HCT116 (cell line): ENCODE measurements at regions not wholly inside any gene's neighbourhood (a gene's known extent, or its start where the extent isn't known, plus 50 kb on each side); places are given as distances from the start of the nearest gene placed in this dataset.

ENCODE experiments used
- ATAC-seq: fragments of 200-7000 bp; cut with Tn5 transposase; 2 replicates; pipeline ENCODE4 v1.9.1; 2020; ENCODE audit warnings: mild to moderate bottlenecking, moderate library complexity
- BruUV-seq: library from RNA; stranded (reverse); fragments of 400-500 nt; replicated peaks from 2 replicates; lab custom pipeline; 2021; lab: Mats Ljungman, UMichigan
- CTCF ChIA-PET: fragments of 300-600 bp; sonication (Branson Sonifier 250); formaldehyde crosslinking; loops from one replicate; lab custom pipeline; 2021; ENCODE audit warnings: antibody characterized with exemption; lab: Charles Lee
- POLR2A ChIA-PET: fragments of 300-600, 350-600 bp; sonication (Branson Sonifier 250); formaldehyde crosslinking; loops from one replicate; lab custom pipeline; 2021; ENCODE audit warnings: antibody characterized with exemption; lab: Charles Lee
- RAD21 ChIA-PET, 2 experiments: fragments of 300-600 bp; sonication (Branson Sonifier 250); formaldehyde crosslinking; loops; one replicate each; lab custom pipeline; 2023; ENCODE audit warnings: low total read pairs in 2 of 2; ENCODE audit not compliant: uncharacterized antibody in 2 of 2, unreplicated experiment in 2 of 2, low non-redundant PET in 1 of 2; lab: Charles Lee
- DNase-seq: peaks from one replicate; pipeline ENCODE4 v3.0.0-alpha.2; 2010; ENCODE audit warnings: low read depth, low spot score
- H2AFZ ChIP-seq: fragments of 200-600 bp; shearing (Covaris generic), sonication (generic); 2 replicates; pipeline ENCODE4 v1.6.1; 2017; ENCODE audit warnings: low read depth, mixed run types, mixed read lengths, antibody characterized with exemption, low read length; ENCODE audit not compliant: poor library complexity, severe bottlenecking
- H3K27ac ChIP-seq: 2 replicates; pipeline ENCODE4 v1.5.1; 2012; ENCODE audit warnings: low read depth, low read length
- H3K27me3 ChIP-seq: fragments of 200-600 bp; sonication (generic); 2 replicates; pipeline ENCODE4 v1.6.1; 2016; ENCODE audit warnings: mixed run types, low read length, mixed read lengths; ENCODE audit not compliant: insufficient read depth
- H3K36me3 ChIP-seq, 2 experiments: fragments of 200-500 bp in 1 of 2; fragments of 200-600 bp in 1 of 2; sonication (Bioruptor generic) in 1 of 2; sonication (generic) in 1 of 2; 2 replicates each; pipeline versions ENCODE4 v1.5.1 to v1.6.1; 2014 to 2016; ENCODE audit warnings: low read length in 2 of 2, inconsistent platforms in 1 of 2, mixed read lengths in 1 of 2, mixed run types in 1 of 2; ENCODE audit not compliant: insufficient read depth in 2 of 2, control insufficient read depth in 1 of 2
- H3K4me1 ChIP-seq, 2 experiments: fragments of 200-600 bp in 1 of 2; sonication (generic) in 1 of 2; 2 replicates each; pipeline versions ENCODE4 v1.5.1 to v1.6.1; 2012 to 2017; ENCODE audit warnings: low read length in 2 of 2, inconsistent platforms in 1 of 2, mild to moderate bottlenecking in 1 of 2, mixed read lengths in 1 of 2, mixed run types in 1 of 2, moderate library complexity in 1 of 2; ENCODE audit not compliant: insufficient read depth in 2 of 2, control insufficient read depth in 1 of 2
- H3K4me2 ChIP-seq: fragments of 200-600 bp; sonication (generic); 2 replicates; pipeline ENCODE4 v1.6.1; 2017; ENCODE audit warnings: mixed run types, low read length, mixed read lengths
- H3K4me3 ChIP-seq, 2 experiments: fragments of 200-600 bp in 1 of 2; sonication (generic) in 1 of 2; replicated peaks in 1 of 2; 2 replicates each; pipeline ENCODE4 v1.5.1; 2011 to 2016; ENCODE audit warnings: low read length in 2 of 2, control low read depth in 1 of 2, low read depth in 1 of 2, mild to moderate bottlenecking in 1 of 2, mixed read lengths in 1 of 2, mixed run types in 1 of 2
- H3K79me2 ChIP-seq: fragments of 200-600 bp; sonication (generic); 2 replicates; pipeline ENCODE4 v1.6.1; 2017; ENCODE audit warnings: mild to moderate bottlenecking, mixed run types, low read length, moderate library complexity, mixed read lengths; ENCODE audit not compliant: insufficient read depth
- H3K9ac ChIP-seq: fragments of 200-600 bp; sonication (generic); 2 replicates; pipeline ENCODE4 v1.6.1; 2016; ENCODE audit warnings: low read length, mixed read lengths
- H3K9me2 ChIP-seq: fragments of 200-600 bp; sonication (generic), shearing (Covaris generic); 2 replicates; pipeline ENCODE4 v1.6.1; 2017; ENCODE audit warnings: mixed run types, mild to moderate bottlenecking, moderate library complexity; ENCODE audit not compliant: insufficient read depth
- H3K9me3 ChIP-seq, 2 experiments: fragments of 200-500 bp in 1 of 2; fragments of 200-600 bp in 1 of 2; sonication (Bioruptor generic) in 1 of 2; sonication (generic) in 1 of 2; 2 replicates each; pipeline ENCODE4 v1.6.1; 2014 to 2017; ENCODE audit warnings: low read length in 2 of 2, mixed read lengths in 2 of 2, inconsistent platforms in 1 of 2, low read depth in 1 of 2, mild to moderate bottlenecking in 1 of 2, mixed run types in 1 of 2, moderate library complexity in 1 of 2; ENCODE audit not compliant: control insufficient read depth in 1 of 2, insufficient read depth in 1 of 2
- H4K20me1 ChIP-seq: fragments of 200-600 bp; sonication (generic), shearing (Covaris generic); 2 replicates; pipeline ENCODE4 v1.6.1; 2017; ENCODE audit warnings: mixed run types, mild to moderate bottlenecking, moderate library complexity; ENCODE audit not compliant: insufficient read depth
- CBX3 ChIP-seq: IDR thresholded peaks from 2 replicates; pipeline ENCODE4 v1.6.1; 2012; ENCODE audit warnings: low read depth
- EGR1 ChIP-seq: IDR thresholded peaks from 2 replicates; pipeline ENCODE4 v1.6.1; 2012; ENCODE audit warnings: low read depth
- EZH2 ChIP-seq: fragments of 200-600 bp; sonication (generic); IDR thresholded peaks from 2 replicates; pipeline ENCODE4 v1.6.1; 2017; ENCODE audit warnings: antibody characterized with exemption, mixed run types
- FOSL1 ChIP-seq: IDR thresholded peaks from 2 replicates; pipeline ENCODE4 v1.6.1; 2012; ENCODE audit warnings: low read depth
- POLR2A ChIP-seq: IDR thresholded peaks from 2 replicates; pipeline ENCODE4 v1.7.0; 2011; ENCODE audit warnings: borderline replicate concordance; ENCODE audit not compliant: insufficient read depth, insufficient read length; ENCODE audit errors: extremely low read depth
- RAD21 ChIP-seq: IDR thresholded peaks from 2 replicates; pipeline ENCODE4 v1.6.1; 2012; ENCODE audit warnings: low read depth, mild to moderate bottlenecking
- SRF ChIP-seq: IDR thresholded peaks from 2 replicates; pipeline ENCODE4 v1.6.1; 2012; ENCODE audit warnings: low read depth
- YY1 ChIP-seq: IDR thresholded peaks from 2 replicates; pipeline ENCODE4 v1.6.1; 2011; ENCODE audit warnings: low read length, low read depth, moderate library complexity, mild to moderate bottlenecking; ENCODE audit not compliant: insufficient replicate concordance; ENCODE audit errors: extremely low read depth
- ZFX ChIP-seq: fragments of 450-650 bp; IDR thresholded peaks from 2 replicates; pipeline ENCODE4 v1.6.1; 2017
- ZNF274 ChIP-seq: fragments of 200-500 bp; sonication (Bioruptor generic); IDR thresholded peaks from 2 replicates; pipeline ENCODE4 v1.6.1; 2014; ENCODE audit warnings: mild to moderate bottlenecking, low read depth, low read length, inconsistent platforms
- intact Hi-C: fragments of 100-400 bp; cut with micrococcal nuclease; formaldehyde crosslinking; loops from 2 replicates; pipeline ENCODE4 v1.10.0; 2022
- TF ChIP-seq, protein P1 (sequence below), 3 experiments: fragments of 200-600 bp in 1 of 3; sonication (generic) in 1 of 3; IDR thresholded peaks in 2 of 3; conservative IDR thresholded peaks in 1 of 3; 2 replicates each; pipeline ENCODE4 v1.5.1; 2012 to 2017; ENCODE audit warnings: low read depth in 2 of 3, low read length in 2 of 3, antibody characterized with exemption in 1 of 3, borderline replicate concordance in 1 of 3, control low read depth in 1 of 3, mild to moderate bottlenecking in 1 of 3, mixed read lengths in 1 of 3, mixed run types in 1 of 3, moderate library complexity in 1 of 3; ENCODE audit not compliant: insufficient read depth in 1 of 3
- TF ChIP-seq, protein P2 (sequence below): IDR thresholded peaks from 2 replicates; pipeline ENCODE4 v1.6.1; 2012; ENCODE audit warnings: low read depth

DNA sequence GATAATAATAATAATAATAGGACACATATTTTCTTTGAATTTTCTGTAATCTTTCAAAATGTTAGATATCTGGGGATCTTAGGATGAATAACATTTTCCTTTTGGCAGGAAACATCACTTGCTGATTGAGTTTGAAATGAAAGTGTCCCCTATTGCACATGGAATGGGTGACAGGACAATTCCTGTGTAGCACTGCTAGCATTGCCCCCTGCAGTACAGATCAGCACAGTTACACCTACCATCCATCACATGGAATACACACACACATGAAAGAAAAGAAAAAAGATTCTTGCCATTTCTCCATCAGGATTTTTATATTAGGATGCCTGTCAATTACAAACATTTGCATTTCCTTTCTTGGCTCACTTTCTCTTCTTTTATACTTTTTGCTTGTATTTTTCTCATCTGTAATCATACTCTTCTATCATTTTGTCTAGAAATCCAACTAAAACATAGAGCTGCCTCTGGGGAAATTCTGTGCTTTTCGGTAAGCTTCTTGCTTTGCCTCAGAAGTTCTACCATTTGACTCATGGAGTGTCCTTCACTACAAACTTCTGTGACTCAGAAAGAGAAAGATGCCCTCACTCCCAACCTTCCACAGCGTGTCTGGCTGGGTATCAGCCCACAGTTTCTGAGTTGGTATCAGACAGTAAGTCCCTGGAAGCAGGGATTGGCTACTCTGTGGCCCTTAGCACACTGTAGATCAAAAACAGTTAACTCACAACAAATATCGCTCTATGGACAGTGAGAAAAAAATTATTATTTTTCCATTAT is 641.2 kb downstream of the PTPRC start:
- ChIA-PET RAD21 (no interaction called here), POLR2A (no interaction called here), CTCF (no interaction called here)
- H3K4me2 ChIP-seq = no peak overlapping the region
- no peak overlapping the region for H3K4me3 ChIP-seq
- TF ChIP-seq RAD21 = peak; percentile 24; the same call in 1 of the 2 replicates
- TF ChIP-seq FOSL1 = no peak
- TF ChIP-seq, protein P1, sequence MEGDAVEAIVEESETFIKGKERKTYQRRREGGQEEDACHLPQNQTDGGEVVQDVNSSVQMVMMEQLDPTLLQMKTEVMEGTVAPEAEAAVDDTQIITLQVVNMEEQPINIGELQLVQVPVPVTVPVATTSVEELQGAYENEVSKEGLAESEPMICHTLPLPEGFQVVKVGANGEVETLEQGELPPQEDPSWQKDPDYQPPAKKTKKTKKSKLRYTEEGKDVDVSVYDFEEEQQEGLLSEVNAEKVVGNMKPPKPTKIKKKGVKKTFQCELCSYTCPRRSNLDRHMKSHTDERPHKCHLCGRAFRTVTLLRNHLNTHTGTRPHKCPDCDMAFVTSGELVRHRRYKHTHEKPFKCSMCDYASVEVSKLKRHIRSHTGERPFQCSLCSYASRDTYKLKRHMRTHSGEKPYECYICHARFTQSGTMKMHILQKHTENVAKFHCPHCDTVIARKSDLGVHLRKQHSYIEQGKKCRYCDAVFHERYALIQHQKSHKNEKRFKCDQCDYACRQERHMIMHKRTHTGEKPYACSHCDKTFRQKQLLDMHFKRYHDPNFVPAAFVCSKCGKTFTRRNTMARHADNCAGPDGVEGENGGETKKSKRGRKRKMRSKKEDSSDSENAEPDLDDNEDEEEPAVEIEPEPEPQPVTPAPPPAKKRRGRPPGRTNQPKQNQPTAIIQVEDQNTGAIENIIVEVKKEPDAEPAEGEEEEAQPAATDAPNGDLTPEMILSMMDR (IDR thresholded peaks at IDR 0.05 in 2 of 3, conservative IDR thresholded peaks at IDR 0.05 in 1 of 3; ENCODE audit: borderline replicate concordance in 1 of 3, insufficient read depth in 1 of 3, low read depth in 2 of 3, low read length in 2 of 3) = peak in 2 of 3 experiments; percentile 33 to 39; a peak in 4 of 6 replicates
- DNase-seq = no peak
- H3K79me2 ChIP-seq = no peaks in the 10 kb centered on the region
- H2AFZ ChIP-seq = peak overlapping the region; percentile 81
- peak; percentile 77 for ATAC-seq
- no peak overlapping the region for H3K27ac ChIP-seq
- H3K27me3 ChIP-seq = no peaks in the 10 kb centered on the region
- BruUV-seq = no TSS peak
- no peaks in the 10 kb centered on the region; the same call in 1 of the 2 replicates for H3K9me2 ChIP-seq
- H3K4me1 ChIP-seq = no peaks in the 10 kb centered on the region
- H4K20me1 ChIP-seq = no peaks in the 10 kb centered on the region
- H3K9me3 ChIP-seq = no peaks in the 10 kb centered on the region
- intact Hi-C loops = no loop called here
- H3K9ac ChIP-seq = no peak overlapping the region
- no peaks in the 10 kb centered on the region for H3K36me3 ChIP-seq

DNA sequence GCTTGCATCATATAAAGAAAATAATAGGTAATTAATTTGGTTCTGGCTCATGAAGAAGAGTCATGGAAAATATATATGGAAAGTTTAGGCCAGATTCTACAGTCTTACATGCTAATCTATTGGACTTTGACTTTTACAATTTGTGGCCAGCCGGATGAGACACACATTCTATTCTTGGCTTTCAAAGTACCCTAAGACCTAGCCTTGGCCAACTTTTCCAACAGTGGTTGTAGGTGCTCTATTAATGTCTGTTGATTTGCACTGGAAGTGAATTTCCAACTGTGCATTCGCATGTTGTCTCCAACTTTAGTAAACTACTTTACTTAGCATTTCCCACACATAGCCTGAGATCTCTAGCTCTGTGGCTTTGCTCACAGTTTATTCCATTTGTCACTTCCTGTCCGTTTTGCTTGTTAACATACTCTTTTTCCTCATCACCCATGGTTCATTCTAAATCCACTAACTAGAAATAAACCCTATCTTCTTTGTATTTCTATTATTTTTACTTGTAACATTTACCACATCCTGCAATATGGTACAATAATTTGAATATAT is 644.0 kb downstream of the PTPRC start:
- no peaks in the 10 kb centered on the region; the same call in 1 of the 2 replicates for H3K9me2 ChIP-seq
- H3K36me3 ChIP-seq = no peaks in the 10 kb centered on the region
- H3K4me2 ChIP-seq = no peak overlapping the region
- ChIA-PET RAD21 (no interaction called here), POLR2A (no interaction called here), CTCF (no interaction called here)
- H3K9ac ChIP-seq = no peak overlapping the region
- H3K9me3 ChIP-seq = no peaks in the 10 kb centered on the region
- no peaks in the 10 kb centered on the region for H3K79me2 ChIP-seq
- no TSS peak for BruUV-seq
- no peaks in the 10 kb centered on the region for H3K27me3 ChIP-seq
- no peaks in the 10 kb centered on the region for H4K20me1 ChIP-seq
- DNase-seq = no peak
- no peak overlapping the region for H3K27ac ChIP-seq
- H3K4me3 ChIP-seq = no peak overlapping the region
- ATAC-seq = no peak
- intact Hi-C loops = no loop called here
- peak overlapping the region; percentile 9 for H2AFZ ChIP-seq
- H3K4me1 ChIP-seq = no peaks in the 10 kb centered on the region
- TF ChIP-seq ZNF274 (no peak), EZH2 (no peak), CBX3 (no peak), RAD21 (no peak), ZFX (no peak), POLR2A (no peak), YY1 (no peak), EGR1 (no peak), SRF (no peak)
- TF ChIP-seq, protein P2, sequence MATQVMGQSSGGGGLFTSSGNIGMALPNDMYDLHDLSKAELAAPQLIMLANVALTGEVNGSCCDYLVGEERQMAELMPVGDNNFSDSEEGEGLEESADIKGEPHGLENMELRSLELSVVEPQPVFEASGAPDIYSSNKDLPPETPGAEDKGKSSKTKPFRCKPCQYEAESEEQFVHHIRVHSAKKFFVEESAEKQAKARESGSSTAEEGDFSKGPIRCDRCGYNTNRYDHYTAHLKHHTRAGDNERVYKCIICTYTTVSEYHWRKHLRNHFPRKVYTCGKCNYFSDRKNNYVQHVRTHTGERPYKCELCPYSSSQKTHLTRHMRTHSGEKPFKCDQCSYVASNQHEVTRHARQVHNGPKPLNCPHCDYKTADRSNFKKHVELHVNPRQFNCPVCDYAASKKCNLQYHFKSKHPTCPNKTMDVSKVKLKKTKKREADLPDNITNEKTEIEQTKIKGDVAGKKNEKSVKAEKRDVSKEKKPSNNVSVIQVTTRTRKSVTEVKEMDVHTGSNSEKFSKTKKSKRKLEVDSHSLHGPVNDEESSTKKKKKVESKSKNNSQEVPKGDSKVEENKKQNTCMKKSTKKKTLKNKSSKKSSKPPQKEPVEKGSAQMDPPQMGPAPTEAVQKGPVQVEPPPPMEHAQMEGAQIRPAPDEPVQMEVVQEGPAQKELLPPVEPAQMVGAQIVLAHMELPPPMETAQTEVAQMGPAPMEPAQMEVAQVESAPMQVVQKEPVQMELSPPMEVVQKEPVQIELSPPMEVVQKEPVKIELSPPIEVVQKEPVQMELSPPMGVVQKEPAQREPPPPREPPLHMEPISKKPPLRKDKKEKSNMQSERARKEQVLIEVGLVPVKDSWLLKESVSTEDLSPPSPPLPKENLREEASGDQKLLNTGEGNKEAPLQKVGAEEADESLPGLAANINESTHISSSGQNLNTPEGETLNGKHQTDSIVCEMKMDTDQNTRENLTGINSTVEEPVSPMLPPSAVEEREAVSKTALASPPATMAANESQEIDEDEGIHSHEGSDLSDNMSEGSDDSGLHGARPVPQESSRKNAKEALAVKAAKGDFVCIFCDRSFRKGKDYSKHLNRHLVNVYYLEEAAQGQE = no peak
